GM12873 (cell line): ENCODE measurements at regions not wholly inside any gene's neighbourhood (a gene's known extent, or its start where the extent isn't known, plus 50 kb on each side); places are given as distances from the start of the nearest gene placed in this dataset.

ENCODE experiments used
- CTCF ChIP-seq: IDR thresholded peaks from 2 replicates; pipeline ENCODE4 v1.5.1; 2012; ENCODE audit warnings: low read depth, mild to moderate bottlenecking, moderate library complexity, low read length, control low read depth; ENCODE audit not compliant: insufficient read depth; ENCODE audit errors: missing control alignments

GRCh38 chr3:166388321-166388720, 551.1 kb upstream of the BCHE start:
- no peak for TF ChIP-seq CTCF

GRCh38 chr3:166372571-166373106, 535.4 kb upstream of the BCHE start:
- no peak for TF ChIP-seq CTCF

- TF ChIP-seq CTCF, result no peak
Measured at GRCh38 chr3:166367947-166368533, 530.8 kb upstream of the BCHE start.

GRCh38 chr3:166362698-166363097, 525.5 kb upstream of the BCHE start:
- no peak for TF ChIP-seq CTCF

GRCh38 chr3:166360720-166361119, 523.5 kb upstream of the BCHE start:
- TF ChIP-seq CTCF, result no peak

GRCh38 chr3:166351461-166351860, 514.2 kb upstream of the BCHE start:
- TF ChIP-seq CTCF, result no peak

- no peak for TF ChIP-seq CTCF
Measured at GRCh38 chr3:166340604-166341266, 503.5 kb upstream of the BCHE start.
